IMR-90 (cell line): ENCODE measurements at regions not wholly inside any gene's neighbourhood (a gene's known extent, or its start where the extent isn't known, plus 50 kb on each side); places are given as distances from the start of the nearest gene placed in this dataset.

Experiments used
- ATAC-seq: fragments of 200-7000 bp; cut with Tn5 transposase; 2 replicates; pipeline ENCODE4 v1.9.1; 2020; ENCODE audit warnings: low read depth, mild to moderate bottlenecking, moderate library complexity
- BruUV-seq: library from RNA; stranded (reverse); fragments of 400-500 nt; replicated peaks from 2 replicates; lab custom pipeline; 2021; lab: Mats Ljungman, UMichigan
- CTCF ChIA-PET: fragments of 300-600 bp; formaldehyde crosslinking; extraction: SDS; loops from one replicate; lab custom pipeline; 2021; ENCODE audit warnings: antibody characterized with exemption; lab: Yijun Ruan, JAX
- POLR2A ChIA-PET: fragments of 300-600 bp; sonication (Branson Sonifier 250); formaldehyde crosslinking; loops from one replicate; lab custom pipeline; 2022; ENCODE audit warnings: antibody characterized with exemption; ENCODE audit not compliant: unreplicated experiment; lab: Charles Lee
- DNase-seq: peaks from one replicate; pipeline ENCODE4 v3.0.0; 2013
- H2AFZ ChIP-seq: replicated peaks from 2 replicates; pipeline ENCODE3; 2013; ENCODE audit warnings: low read length, mild to moderate bottlenecking; ENCODE audit not compliant: poor library complexity
- H2AK5ac ChIP-seq: 2 replicates; pipeline ENCODE4 v1.6.1; 2013; ENCODE audit warnings: low read depth, low read length, inconsistent platforms
- H2AK9ac ChIP-seq: replicated peaks from 2 replicates; pipeline ENCODE3; 2013; ENCODE audit warnings: mild to moderate bottlenecking, low read depth, low read length, moderate library complexity; ENCODE audit not compliant: poor library complexity
- H2BK120ac ChIP-seq: 2 replicates; pipeline ENCODE4 v1.6.1; 2013; ENCODE audit warnings: low read depth, low read length, inconsistent platforms
- H2BK15ac ChIP-seq: 3 replicates; pipeline ENCODE4 v1.6.1; 2013; ENCODE audit warnings: low read depth, low read length, inconsistent platforms
- H2BK20ac ChIP-seq: 2 replicates; pipeline ENCODE4 v1.6.1; 2013; ENCODE audit warnings: low read depth, mild to moderate bottlenecking, inconsistent platforms, low read length, moderate library complexity
- H2BK5ac ChIP-seq: 2 replicates; pipeline ENCODE4 v1.6.1; 2013; ENCODE audit warnings: mild to moderate bottlenecking, low read depth, low read length, inconsistent platforms; ENCODE audit not compliant: poor library complexity, severe bottlenecking
- H3K14ac ChIP-seq: replicated peaks from 2 replicates; pipeline ENCODE4 v1.6.1; 2013; ENCODE audit warnings: low read depth, low read length, inconsistent platforms
- H3K18ac ChIP-seq: 2 replicates; pipeline ENCODE4 v1.6.1; 2013; ENCODE audit warnings: low read depth, low read length, control low read depth
- H3K23ac ChIP-seq: 2 replicates; pipeline ENCODE4 v1.6.1; 2013; ENCODE audit warnings: low read depth, low read length, inconsistent platforms
- H3K27ac ChIP-seq: 2 replicates; pipeline ENCODE4 v1.5.1; 2013; ENCODE audit warnings: mild to moderate bottlenecking, control low read depth, low read length; ENCODE audit not compliant: insufficient read depth
- H3K27me3 ChIP-seq: 2 replicates; pipeline ENCODE4 v1.6.1; 2013; ENCODE audit warnings: low read length; ENCODE audit not compliant: control insufficient read depth, insufficient read depth
- H3K36me3 ChIP-seq: 2 replicates; pipeline ENCODE4 v1.6.1; 2013; ENCODE audit warnings: low read length, mixed read lengths; ENCODE audit not compliant: control insufficient read depth, insufficient read depth
- H3K4ac ChIP-seq: 2 replicates; pipeline ENCODE4 v1.6.1; 2013; ENCODE audit warnings: low read depth, low read length, inconsistent platforms
- H3K4me1 ChIP-seq: 2 replicates; pipeline ENCODE4 v1.6.1; 2013; ENCODE audit warnings: low read length, mixed read lengths; ENCODE audit not compliant: control insufficient read depth, insufficient read depth
- H3K4me2 ChIP-seq: 2 replicates; pipeline ENCODE4 v1.6.1; 2013; ENCODE audit warnings: low read depth, mild to moderate bottlenecking, control low read depth, low read length, moderate library complexity
- H3K4me3 ChIP-seq: 2 replicates; pipeline ENCODE4 v1.5.1; 2013; ENCODE audit warnings: low read depth, mild to moderate bottlenecking, control low read depth, low read length, moderate library complexity; ENCODE audit not compliant: insufficient read depth
- H3K56ac ChIP-seq: 2 replicates; pipeline ENCODE4 v1.6.1; 2013; ENCODE audit warnings: low read length, inconsistent platforms; ENCODE audit not compliant: insufficient read depth; ENCODE audit errors: extremely low read depth
- H3K79me1 ChIP-seq, 2 experiments: 2 replicates each; pipeline ENCODE4 v1.6.1; 2013; ENCODE audit warnings: low read length in 2 of 2, inconsistent platforms in 1 of 2, low read depth in 1 of 2
- H3K9ac ChIP-seq: 2 replicates; pipeline ENCODE4 v1.6.1; 2013; ENCODE audit warnings: low read depth, low read length, control low read depth
- H3K9me1 ChIP-seq: 2 replicates; pipeline ENCODE4 v1.6.1; 2013; ENCODE audit warnings: low read length, inconsistent platforms; ENCODE audit not compliant: insufficient read depth
- H3K9me3 ChIP-seq: 2 replicates; pipeline ENCODE4 v1.6.1; 2013; ENCODE audit warnings: low read length; ENCODE audit not compliant: control insufficient read depth, insufficient read depth
- H4K20me1 ChIP-seq: 2 replicates; pipeline ENCODE4 v1.6.1; 2013; ENCODE audit warnings: low read length, inconsistent platforms; ENCODE audit not compliant: insufficient read depth
- H4K5ac ChIP-seq: 2 replicates; pipeline ENCODE4 v1.6.1; 2013; ENCODE audit warnings: mild to moderate bottlenecking, low read depth, low read length, control low read depth
- H4K8ac ChIP-seq, 2 experiments: 2 replicates each; pipeline ENCODE4 v1.6.1; 2013; ENCODE audit warnings: low read depth in 2 of 2, low read length in 2 of 2, control low read depth in 1 of 2, inconsistent platforms in 1 of 2
- H4K91ac ChIP-seq: 2 replicates; pipeline ENCODE4 v1.6.1; 2013; ENCODE audit warnings: low read depth, low read length, inconsistent platforms; ENCODE audit not compliant: insufficient read depth
- RCOR1 ChIP-seq: IDR thresholded peaks from 2 replicates; pipeline ENCODE4 v1.6.1; 2012; ENCODE audit warnings: mild to moderate bottlenecking, low read length, improper control_type of control experiment; ENCODE audit not compliant: insufficient replicate concordance
- WGBS, 2 experiments: methylation state at CpG; one replicate each; pipeline versions ENCODE4 v1.1.5 to v1.1.7; 2013; ENCODE audit warnings: missing lambda C conversion rate in 2 of 2; ENCODE audit not compliant: insufficient read length in 1 of 2; ENCODE audit errors: extremely low coverage in 2 of 2; 5-methylcytosine and 5-hydroxymethylcytosine counted together
- dilution Hi-C: fragments of 300-500 bp; cut with HindIII; formaldehyde crosslinking; loops from one replicate; pipeline ENCODE4 v1.14.3; 2018; ENCODE audit warnings: low sequenced_read_pairs; ENCODE audit not compliant: unreplicated experiment
- in situ Hi-C: fragments of 300-500 bp; cut with MboI; formaldehyde crosslinking; loops from 3 replicates; pipeline ENCODE4 v1.14.3; 2019; ENCODE audit warnings: low sequenced_read_pairs, inconsistent platforms, mixed read lengths
- intact Hi-C: fragments of 100-400 bp; cut with micrococcal nuclease; formaldehyde crosslinking; loops from 2 replicates; pipeline ENCODE4 v1.10.0; 2022
- TF ChIP-seq, protein P1 (sequence below): fragments of 150-350 bp; IDR thresholded peaks from 2 replicates; pipeline ENCODE4 v1.6.1; 2017; ENCODE audit warnings: mild to moderate bottlenecking, antibody characterized with exemption, low read length, low read depth

DNA sequence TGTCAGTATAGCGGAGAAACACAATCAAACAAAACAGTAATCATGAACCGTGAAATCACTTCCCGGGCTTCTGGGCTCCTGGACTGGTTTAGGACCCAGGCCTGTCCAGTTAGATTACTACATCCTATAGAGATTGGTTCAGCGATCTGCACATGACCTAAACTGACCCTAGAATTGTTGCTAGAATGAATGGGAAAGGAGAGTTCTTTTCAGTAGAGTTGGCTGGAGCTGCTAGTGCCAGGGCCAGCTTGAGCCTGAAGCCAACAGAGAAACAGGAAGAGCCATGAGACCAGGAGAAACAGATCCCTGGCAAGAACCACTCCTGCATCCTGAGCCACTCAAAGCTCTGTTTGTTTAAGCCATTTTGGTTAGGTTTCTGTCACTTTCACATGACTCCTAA lies 474.3 kb upstream of the C1orf87 start:
- Histone ChIP-seq H3K36me3 (no peaks in the 10 kb centered on the region), H2BK15ac (no peak overlapping the region), H2BK5ac (no peak overlapping the region), H3K14ac (no peak overlapping the region), H4K20me1 (no peaks in the 10 kb centered on the region), H2AFZ (no peak overlapping the region), H3K9me1 (no peaks in the 10 kb centered on the region), H3K4me3 (no peak overlapping the region), H3K4ac (no peak overlapping the region), H3K23ac (no peak overlapping the region), H3K27ac (no peak overlapping the region), H4K5ac (no peak overlapping the region), H4K8ac (no peak overlapping the region), H3K4me1 (no peaks in the 10 kb centered on the region), H4K91ac (no peak overlapping the region), H2BK120ac (no peak overlapping the region), H3K79me1 (no peaks in the 10 kb centered on the region), H2AK5ac (no peak overlapping the region), H3K9me3 (peaks cover 10% of the 10 kb centered on the region; the same call in 1 of the 2 replicates), H3K18ac (no peak overlapping the region), H2BK20ac (no peak overlapping the region), H3K9ac (no peak overlapping the region), H3K27me3 (no peaks in the 10 kb centered on the region), H3K4me2 (no peak overlapping the region), H2AK9ac (no peak overlapping the region), H3K56ac (no peak overlapping the region)
- dilution Hi-C loops: no loop called here
- DNase-seq: no peak
- intact Hi-C loops: no loop called here
- in situ Hi-C loops: no loop called here
- WGBS, 2 experiments: 80% methylated on average over 1 of the region's 4 CpGs; no CpG with 5 or more reads in 1 of the 2 experiments
- ChIA-PET CTCF (interaction anchor here (0.6 kb wide), 1 partner anchor 987 kb away, joined by 4 read pairs; no protein-coding TSS in a partner anchor), POLR2A (no interaction called here)
- TF ChIP-seq, protein P1, sequence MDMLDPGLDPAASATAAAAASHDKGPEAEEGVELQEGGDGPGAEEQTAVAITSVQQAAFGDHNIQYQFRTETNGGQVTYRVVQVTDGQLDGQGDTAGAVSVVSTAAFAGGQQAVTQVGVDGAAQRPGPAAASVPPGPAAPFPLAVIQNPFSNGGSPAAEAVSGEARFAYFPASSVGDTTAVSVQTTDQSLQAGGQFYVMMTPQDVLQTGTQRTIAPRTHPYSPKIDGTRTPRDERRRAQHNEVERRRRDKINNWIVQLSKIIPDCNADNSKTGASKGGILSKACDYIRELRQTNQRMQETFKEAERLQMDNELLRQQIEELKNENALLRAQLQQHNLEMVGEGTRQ: no peak
- TF ChIP-seq RCOR1: no peak
- ATAC-seq: no peak
- no TSS peak for BruUV-seq
